ENCODE measurements at regions not wholly inside any gene's neighbourhood (a gene's known extent, or its start where the extent isn't known, plus 50 kb on each side); places are given as distances from the start of the nearest gene placed in this dataset.

- TF ChIP-seq SP1 (IDR thresholded peaks at IDR 0.05) = no peak
- no peak for TF ChIP-seq ZBTB33 (IDR thresholded peaks at IDR 0.05)
- no peak for TF ChIP-seq CTCF (IDR thresholded peaks at IDR 0.05; ENCODE audit: low read depth, low read length, missing input control)
- no peak for TF ChIP-seq GABPA (IDR thresholded peaks at IDR 0.05 in 1 of 2, conservative IDR thresholded peaks at IDR 0.05 in 1 of 2)
- TF ChIP-seq FOXA1 (IDR thresholded peaks at IDR 0.05) = no peak
- no peak for TF ChIP-seq REST (IDR thresholded peaks at IDR 0.05)
- TF ChIP-seq EGR1 (IDR thresholded peaks at IDR 0.05; ENCODE audit: low read depth in 2 of 2) = no peak
- TF ChIP-seq ATF3 (IDR thresholded peaks at IDR 0.05) = no peak
- no peak for TF ChIP-seq YY1 (IDR thresholded peaks at IDR 0.05)
- no peak for TF ChIP-seq JUND (IDR thresholded peaks at IDR 0.05)
- no peak for TF ChIP-seq RAD21 (IDR thresholded peaks at IDR 0.05)
- TF ChIP-seq TAF1 (conservative IDR thresholded peaks at IDR 0.05) = no peak
These were observed 266.4 kb upstream of the PREP start for GRCh38 chr6:105669232-105669631.
